ENCODE measurements at regions not wholly inside any gene's neighbourhood (a gene's known extent, or its start where the extent isn't known, plus 50 kb on each side); places are given as distances from the start of the nearest gene placed in this dataset.

DNA sequence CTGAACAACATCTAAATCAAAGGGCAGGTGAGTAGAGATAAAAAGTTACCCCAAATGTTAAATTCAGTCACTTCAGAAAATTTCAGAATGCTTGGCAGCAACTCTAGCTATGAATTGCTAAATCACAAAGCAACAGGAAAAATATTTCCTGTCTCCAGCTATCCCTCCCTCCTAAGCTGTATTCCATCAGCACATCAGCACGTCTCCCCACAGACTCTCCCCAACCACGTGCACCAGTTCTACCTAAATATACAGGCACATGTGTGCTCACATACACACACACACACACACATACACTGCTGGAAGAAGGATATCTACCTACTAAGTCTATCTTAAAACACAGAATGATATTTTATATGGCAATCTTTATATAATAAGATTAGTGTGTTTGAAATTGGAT is 177.1 kb upstream of the ARHGEF26 start:
- Histone ChIP-seq H3K79me2 (ENCODE audit: control insufficient read depth, insufficient read depth, low read length) (no peaks in the 10 kb centered on the region), H3K27ac (ENCODE audit: low read length in 2 of 2) (no peak overlapping the region), H3K4me1 (ENCODE audit: control insufficient read depth in 2 of 2, insufficient read depth in 2 of 2, low read length in 2 of 2) (no peaks in the 10 kb centered on the region), H2AFZ (ENCODE audit: insufficient read depth, low read depth, low read length, poor library complexity, severe bottlenecking) (no peak overlapping the region), H4K20me1 (ENCODE audit: control insufficient read depth, insufficient read depth, low read length, poor library complexity, severe bottlenecking) (no peaks in the 10 kb centered on the region), H3K36me3 (replicated peaks in 1 of 2; ENCODE audit: control extremely low read depth in 1 of 2, control insufficient read depth in 1 of 2, extremely low read depth in 1 of 2, insufficient read depth in 2 of 2, low read length in 1 of 2) (no peaks in the 10 kb centered on the region), H3K9ac (ENCODE audit: low read length) (no peak overlapping the region), H3K4me2 (replicated peaks; ENCODE audit: low read depth, low read length, poor library complexity, severe bottlenecking) (no peak overlapping the region), H3K27me3 (replicated peaks in 1 of 4; ENCODE audit: control extremely low read depth in 1 of 4, control insufficient read depth in 3 of 4, insufficient read depth in 4 of 4, low read length in 3 of 4) (no peaks in the 10 kb centered on the region), H3K4me3 (ENCODE audit: control extremely low read depth in 1 of 5, extremely low read depth in 1 of 5, insufficient read depth in 1 of 5, low read depth in 2 of 5, low read length in 4 of 5) (no peak overlapping the region), H3K9me3 (ENCODE audit: control extremely low read depth in 1 of 3, control insufficient read depth in 2 of 3, insufficient read depth in 1 of 3, low read length in 2 of 3) (no peaks in the 10 kb centered on the region)
- 100% methylated on average over 1 of the region's 2 CpGs for WGBS (ENCODE audit: insufficient coverage)
- Mint-ChIP-seq H3K4me1 (no peaks in the 10 kb centered on the region), H3K9me3 (ENCODE audit: insufficient read depth) (no peaks in the 10 kb centered on the region), H3K27me3 (peaks cover 4% of the 10 kb centered on the region), H3K27ac (no peak overlapping the region), H3K4me3 (no peak overlapping the region)
- intact Hi-C loops (cut with micrococcal nuclease): no loop called here
- CTCF ChIA-PET: no interaction called here
- POLR2A ChIA-PET: no interaction called here
- DNase-seq: no peak
- ATAC-seq (ENCODE audit: low read depth): no peak
- TF ChIP-seq CTCF (IDR thresholded peaks at IDR 0.05): no peak
- TF ChIP-seq EZH2 (IDR thresholded peaks at IDR 0.05; ENCODE audit: borderline replicate concordance, insufficient read depth, low read depth, low read length, poor library complexity, severe bottlenecking): no peak

- ATAC-seq (ENCODE audit: low read depth) (no peak), DNase-seq (no peak)
- CTCF ChIA-PET: no interaction called here
- Histone ChIP-seq H3K9ac (ENCODE audit: low read length) (no peak overlapping the region), H2AFZ (ENCODE audit: insufficient read depth, low read depth, low read length, poor library complexity, severe bottlenecking) (no peak overlapping the region), H3K36me3 (replicated peaks in 1 of 2; ENCODE audit: control extremely low read depth in 1 of 2, control insufficient read depth in 1 of 2, extremely low read depth in 1 of 2, insufficient read depth in 2 of 2, low read length in 1 of 2) (no peaks in the 10 kb centered on the region), H4K20me1 (ENCODE audit: control insufficient read depth, insufficient read depth, low read length, poor library complexity, severe bottlenecking) (no peaks in the 10 kb centered on the region), H3K4me3 (ENCODE audit: control extremely low read depth in 1 of 5, extremely low read depth in 1 of 5, insufficient read depth in 1 of 5, low read depth in 2 of 5, low read length in 4 of 5) (no peak overlapping the region), H3K27ac (ENCODE audit: low read length in 2 of 2) (no peak overlapping the region), H3K9me3 (ENCODE audit: control extremely low read depth in 1 of 3, control insufficient read depth in 2 of 3, insufficient read depth in 1 of 3, low read length in 2 of 3) (no peaks in the 10 kb centered on the region), H3K4me2 (replicated peaks; ENCODE audit: low read depth, low read length, poor library complexity, severe bottlenecking) (no peak overlapping the region), H3K4me1 (ENCODE audit: control insufficient read depth in 2 of 2, insufficient read depth in 2 of 2, low read length in 2 of 2) (no peaks in the 10 kb centered on the region), H3K27me3 (replicated peaks in 1 of 4; ENCODE audit: control extremely low read depth in 1 of 4, control insufficient read depth in 3 of 4, insufficient read depth in 4 of 4, low read length in 3 of 4) (no peaks in the 10 kb centered on the region), H3K79me2 (ENCODE audit: control insufficient read depth, insufficient read depth, low read length) (no peaks in the 10 kb centered on the region)
- no peak overlapping the region for H3K27ac Mint-ChIP-seq
- POLR2A ChIA-PET: no interaction called here
- intact Hi-C loops (cut with micrococcal nuclease): no loop called here
- no peak overlapping the region for H3K4me3 Mint-ChIP-seq
- TF ChIP-seq CTCF (IDR thresholded peaks at IDR 0.05) (no peak), EZH2 (IDR thresholded peaks at IDR 0.05; ENCODE audit: borderline replicate concordance, insufficient read depth, low read depth, low read length, poor library complexity, severe bottlenecking) (no peak)
- no peaks in the 10 kb centered on the region for H3K9me3 Mint-ChIP-seq (ENCODE audit: insufficient read depth)
- H3K4me1 Mint-ChIP-seq: no peaks in the 10 kb centered on the region
- H3K27me3 Mint-ChIP-seq: no peaks in the 10 kb centered on the region
- no CpG with 5 or more reads among the region's 2 CpGs for WGBS (ENCODE audit: insufficient coverage)
Observed at GRCh38 chr3:153951276-153951675, 169.9 kb upstream of the ARHGEF26 start.
